Neural cell (in vitro differentiated cells): ENCODE measurements at regions not wholly inside any gene's neighbourhood (a gene's known extent, or its start where the extent isn't known, plus 50 kb on each side); places are given as distances from the start of the nearest gene placed in this dataset.

Experiments
- H2AFZ ChIP-seq: fragments of 200-600, 300-800 bp; sonication (generic), shearing (Covaris generic); 2 replicates; pipeline ENCODE4 v1.6.0; 2014; ENCODE audit warnings: low read depth, mild to moderate bottlenecking, antibody characterized with exemption, low read length, moderate library complexity
- H3F3A ChIP-seq: fragments of 200-600 bp; shearing (Covaris generic); 2 replicates; pipeline ENCODE4 v1.6.1; 2016; ENCODE audit warnings: mild to moderate bottlenecking, moderate library complexity, mixed read lengths, antibody characterized with exemption, low read length; ENCODE audit not compliant: insufficient read depth, poor library complexity, severe bottlenecking
- H3K27ac ChIP-seq: fragments of 200-600, 300-800 bp; sonication (generic), shearing (Covaris generic); 2 replicates; pipeline ENCODE4 v1.5.1; 2014; ENCODE audit warnings: mild to moderate bottlenecking, low read length, moderate library complexity
- H3K27me3 ChIP-seq: fragments of 300-800, 200-600 bp; sonication (generic), shearing (Covaris generic); 2 replicates; pipeline ENCODE4 v1.6.0; 2014; ENCODE audit warnings: mild to moderate bottlenecking, low read depth, low read length, moderate library complexity; ENCODE audit not compliant: insufficient read depth
- H3K36me3 ChIP-seq: fragments of 300-800, 200-600 bp; sonication (generic), shearing (Covaris generic); 2 replicates; pipeline ENCODE4 v1.5.1; 2014; ENCODE audit warnings: mild to moderate bottlenecking, antibody characterized with exemption, low read length, moderate library complexity; ENCODE audit not compliant: insufficient read depth
- H3K4me2 ChIP-seq: fragments of 300-800, 200-600 bp; sonication (generic), shearing (Covaris generic); 2 replicates; pipeline ENCODE4 v1.6.0; 2014; ENCODE audit warnings: mild to moderate bottlenecking, low read length
- H3K4me3 ChIP-seq: fragments of 300-800, 200-600 bp; sonication (generic), shearing (Covaris generic); 2 replicates; pipeline ENCODE4 v1.5.1; 2014; ENCODE audit warnings: mild to moderate bottlenecking, low read length, moderate library complexity
- H3K79me2 ChIP-seq: fragments of 200-600 bp; shearing (Covaris generic); replicated peaks from 2 replicates; pipeline ENCODE4 v1.6.0; 2014; ENCODE audit warnings: mild to moderate bottlenecking, low read length, moderate library complexity; ENCODE audit not compliant: insufficient read depth
- H3K9ac ChIP-seq: fragments of 300-800, 200-600 bp; sonication (generic), shearing (Covaris generic); 2 replicates; pipeline ENCODE4 v1.6.1; 2016; ENCODE audit warnings: mild to moderate bottlenecking, low read length, mixed read lengths
- H3K9me2 ChIP-seq: fragments of 200-600 bp; shearing (Covaris generic); 2 replicates; pipeline ENCODE4 v1.6.1; 2016; ENCODE audit warnings: mild to moderate bottlenecking, low read length, mixed read lengths; ENCODE audit not compliant: insufficient read depth
- H3K9me3 ChIP-seq: fragments of 200-600, 300-800 bp; sonication (generic), shearing (Covaris generic); 2 replicates; pipeline ENCODE4 v1.6.1; 2016; ENCODE audit warnings: mild to moderate bottlenecking, mixed run types, low read length, moderate library complexity, mixed read lengths
- H4K20me1 ChIP-seq: fragments of 200-600 bp; shearing (Covaris generic); 2 replicates; pipeline ENCODE4 v1.6.1; 2016; ENCODE audit warnings: mild to moderate bottlenecking, mixed run types; ENCODE audit not compliant: insufficient read depth
- EP300 ChIP-seq: fragments of 450-650 bp; conservative IDR thresholded peaks from 2 replicates; pipeline ENCODE4 v1.6.1; 2014; ENCODE audit warnings: antibody characterized with exemption, mild to moderate bottlenecking, moderate library complexity; ENCODE audit not compliant: poor library complexity, severe bottlenecking
- EZH2 ChIP-seq: fragments of 200-600, 300-800 bp; shearing (Covaris generic), sonication (generic); IDR thresholded peaks from 2 replicates; pipeline ENCODE4 v1.6.1; 2014; ENCODE audit warnings: antibody characterized with exemption, low read length, borderline replicate concordance, mild to moderate bottlenecking; ENCODE audit not compliant: insufficient read depth, poor library complexity, severe bottlenecking
- MXI1 ChIP-seq: fragments of 450-650 bp; conservative IDR thresholded peaks from 2 replicates; pipeline ENCODE4 v1.6.1; 2014; ENCODE audit warnings: antibody characterized with exemption, mild to moderate bottlenecking; ENCODE audit not compliant: poor library complexity, severe bottlenecking
- POLR2AphosphoS5 ChIP-seq: IDR thresholded peaks from 2 replicates; pipeline ENCODE4 v1.6.1; 2012
- RAD21 ChIP-seq: fragments of 450-650 bp; conservative IDR thresholded peaks from 2 replicates; pipeline ENCODE4 v1.6.1; 2014; ENCODE audit warnings: antibody characterized with exemption, mild to moderate bottlenecking, moderate library complexity
- REST ChIP-seq: IDR thresholded peaks from 2 replicates; pipeline ENCODE4 v1.6.1; 2012; ENCODE audit warnings: borderline replicate concordance
- SMC3 ChIP-seq: fragments of 450-650 bp; conservative IDR thresholded peaks from 2 replicates; pipeline ENCODE4 v1.6.1; 2014; ENCODE audit warnings: antibody characterized with exemption, mild to moderate bottlenecking, moderate library complexity; ENCODE audit not compliant: poor library complexity
- TAF1 ChIP-seq: IDR thresholded peaks from 2 replicates; pipeline ENCODE4 v1.6.1; 2012; ENCODE audit warnings: low read depth
- TF ChIP-seq, protein P1 (sequence below): fragments of 450-650 bp; IDR thresholded peaks from 2 replicates; pipeline ENCODE4 v1.5.1; 2014; ENCODE audit warnings: antibody characterized with exemption, mild to moderate bottlenecking, moderate library complexity; ENCODE audit not compliant: poor library complexity, severe bottlenecking

- Histone ChIP-seq H3K27me3 (no peaks in the 10 kb centered on the region), H3K9ac (no peak overlapping the region), H3K4me3 (no peak overlapping the region), H3K9me3 (no peaks in the 10 kb centered on the region), H3F3A (no peaks in the 10 kb centered on the region), H3K27ac (no peak overlapping the region), H3K36me3 (no peaks in the 10 kb centered on the region), H3K4me2 (no peak overlapping the region), H3K9me2 (no peaks in the 10 kb centered on the region), H4K20me1 (no peaks in the 10 kb centered on the region), H2AFZ (no peak overlapping the region), H3K79me2 (no peaks in the 10 kb centered on the region)
- TF ChIP-seq TAF1 (no peak), EP300 (no peak), RAD21 (no peak), POLR2AphosphoS5 (no peak), REST (no peak), MXI1 (no peak), SMC3 (no peak), EZH2 (no peak)
- TF ChIP-seq, protein P1, sequence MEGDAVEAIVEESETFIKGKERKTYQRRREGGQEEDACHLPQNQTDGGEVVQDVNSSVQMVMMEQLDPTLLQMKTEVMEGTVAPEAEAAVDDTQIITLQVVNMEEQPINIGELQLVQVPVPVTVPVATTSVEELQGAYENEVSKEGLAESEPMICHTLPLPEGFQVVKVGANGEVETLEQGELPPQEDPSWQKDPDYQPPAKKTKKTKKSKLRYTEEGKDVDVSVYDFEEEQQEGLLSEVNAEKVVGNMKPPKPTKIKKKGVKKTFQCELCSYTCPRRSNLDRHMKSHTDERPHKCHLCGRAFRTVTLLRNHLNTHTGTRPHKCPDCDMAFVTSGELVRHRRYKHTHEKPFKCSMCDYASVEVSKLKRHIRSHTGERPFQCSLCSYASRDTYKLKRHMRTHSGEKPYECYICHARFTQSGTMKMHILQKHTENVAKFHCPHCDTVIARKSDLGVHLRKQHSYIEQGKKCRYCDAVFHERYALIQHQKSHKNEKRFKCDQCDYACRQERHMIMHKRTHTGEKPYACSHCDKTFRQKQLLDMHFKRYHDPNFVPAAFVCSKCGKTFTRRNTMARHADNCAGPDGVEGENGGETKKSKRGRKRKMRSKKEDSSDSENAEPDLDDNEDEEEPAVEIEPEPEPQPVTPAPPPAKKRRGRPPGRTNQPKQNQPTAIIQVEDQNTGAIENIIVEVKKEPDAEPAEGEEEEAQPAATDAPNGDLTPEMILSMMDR = no peak
Observed at GRCh38 chr21:14903172-14903865, 161.5 kb downstream of the NRIP1 start.

DNA sequence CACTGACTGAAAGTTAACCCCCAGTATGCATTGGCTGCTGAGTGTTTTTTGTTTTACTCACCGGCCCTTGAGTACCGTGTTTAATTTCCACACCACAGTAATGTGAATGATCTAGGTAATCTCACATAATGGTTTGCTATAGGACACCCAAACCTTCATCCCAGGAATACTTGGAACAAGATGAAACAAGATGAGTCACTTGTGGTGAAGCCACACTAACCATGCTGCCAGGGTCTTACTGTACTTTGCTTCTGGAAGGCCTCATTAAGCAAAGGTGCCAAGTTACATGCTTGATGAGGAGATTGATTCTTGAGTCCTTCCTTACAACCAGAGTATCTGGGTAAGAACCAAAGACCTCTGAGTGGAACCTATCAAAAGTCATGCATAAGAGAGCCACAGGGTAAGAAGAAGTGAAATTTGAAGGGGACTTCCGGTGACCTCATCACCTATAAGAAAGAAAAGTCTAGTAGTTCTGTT lies 163.3 kb downstream of the NRIP1 start:
- Histone ChIP-seq H3F3A (no peaks in the 10 kb centered on the region), H3K27me3 (no peaks in the 10 kb centered on the region), H3K27ac (no peak overlapping the region), H3K4me3 (no peak overlapping the region), H3K9me2 (no peaks in the 10 kb centered on the region), H2AFZ (no peak overlapping the region), H3K36me3 (no peaks in the 10 kb centered on the region), H3K4me2 (no peak overlapping the region), H3K79me2 (no peaks in the 10 kb centered on the region), H4K20me1 (no peaks in the 10 kb centered on the region), H3K9me3 (no peaks in the 10 kb centered on the region), H3K9ac (no peak overlapping the region)
- TF ChIP-seq SMC3 (no peak), EP300 (no peak), RAD21 (no peak), POLR2AphosphoS5 (no peak), TAF1 (no peak), MXI1 (no peak), EZH2 (no peak), REST (no peak)
- TF ChIP-seq, protein P1 = no peak
